WERI-Rb-1 (cell line): ENCODE measurements at regions not wholly inside any gene's neighbourhood (a gene's known extent, or its start where the extent isn't known, plus 50 kb on each side); places are given as distances from the start of the nearest gene placed in this dataset.
"Not testable (repeated sequence)": the region's sequence is repeated elsewhere in the genome, so short reads cannot be mapped to it uniquely, and the experiment has no call there.

ENCODE experiments used
- DNase-seq: peaks from one replicate; pipeline ENCODE4 v3.0.0-alpha.2; 2020
- H3K27ac ChIP-seq: fragments of 250-450 bp; sonication (Bioruptor Pico); 2 replicates; pipeline ENCODE4 v1.5.1; 2020; ENCODE audit warnings: mild to moderate bottlenecking, moderate library complexity
- H3K27me3 ChIP-seq: fragments of 250-450 bp; sonication (Bioruptor Pico); 2 replicates; pipeline ENCODE4 v1.5.1; 2021; ENCODE audit warnings: mild to moderate bottlenecking, low read depth, moderate library complexity; ENCODE audit not compliant: insufficient read depth, severe bottlenecking
- H3K36me3 ChIP-seq: fragments of 250-450 bp; sonication (Bioruptor Pico); 2 replicates; pipeline ENCODE4 v1.5.1; 2020; ENCODE audit warnings: mild to moderate bottlenecking, moderate library complexity
- H3K4me3 ChIP-seq: 2 replicates; pipeline ENCODE4 v1.5.1; 2011; ENCODE audit warnings: low read depth, mild to moderate bottlenecking, control low read depth, low read length
- H3K9me3 ChIP-seq: fragments of 250-450 bp; sonication (Bioruptor Pico); 2 replicates; pipeline ENCODE4 v1.5.1; 2021; ENCODE audit warnings: mild to moderate bottlenecking, moderate library complexity; ENCODE audit not compliant: severe bottlenecking
- TF ChIP-seq, protein P1 (sequence below): IDR thresholded peaks from 2 replicates; pipeline ENCODE4 v1.5.1; 2011; ENCODE audit warnings: low read depth, mild to moderate bottlenecking, control low read depth, inconsistent platforms, low read length

DNA sequence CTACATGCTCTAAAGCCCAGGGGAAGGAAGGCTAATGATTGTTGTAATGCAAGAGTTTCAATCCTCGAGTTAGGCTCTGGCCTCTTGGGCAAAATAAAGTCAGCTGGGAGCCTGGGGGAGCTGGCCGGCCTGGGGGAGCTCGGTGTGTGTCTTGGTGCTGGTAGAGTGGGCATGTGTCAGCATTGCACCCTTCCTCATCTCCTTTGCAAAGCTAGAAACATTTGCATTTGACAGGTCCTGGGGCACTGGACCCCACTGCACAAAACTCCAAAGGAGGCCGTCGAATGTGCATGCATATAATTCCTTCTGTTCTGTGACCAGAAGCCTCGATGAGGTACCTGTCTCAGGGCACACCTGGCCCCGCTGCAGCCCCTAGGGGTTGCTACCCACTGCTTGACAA lies 74.6 kb upstream of the SLC22A23 start:
- no peak for DNase-seq
- H3K27me3 ChIP-seq = no peaks in the 10 kb centered on the region
- no peak overlapping the region for H3K27ac ChIP-seq
- no peak overlapping the region for H3K4me3 ChIP-seq
- TF ChIP-seq, protein P1, sequence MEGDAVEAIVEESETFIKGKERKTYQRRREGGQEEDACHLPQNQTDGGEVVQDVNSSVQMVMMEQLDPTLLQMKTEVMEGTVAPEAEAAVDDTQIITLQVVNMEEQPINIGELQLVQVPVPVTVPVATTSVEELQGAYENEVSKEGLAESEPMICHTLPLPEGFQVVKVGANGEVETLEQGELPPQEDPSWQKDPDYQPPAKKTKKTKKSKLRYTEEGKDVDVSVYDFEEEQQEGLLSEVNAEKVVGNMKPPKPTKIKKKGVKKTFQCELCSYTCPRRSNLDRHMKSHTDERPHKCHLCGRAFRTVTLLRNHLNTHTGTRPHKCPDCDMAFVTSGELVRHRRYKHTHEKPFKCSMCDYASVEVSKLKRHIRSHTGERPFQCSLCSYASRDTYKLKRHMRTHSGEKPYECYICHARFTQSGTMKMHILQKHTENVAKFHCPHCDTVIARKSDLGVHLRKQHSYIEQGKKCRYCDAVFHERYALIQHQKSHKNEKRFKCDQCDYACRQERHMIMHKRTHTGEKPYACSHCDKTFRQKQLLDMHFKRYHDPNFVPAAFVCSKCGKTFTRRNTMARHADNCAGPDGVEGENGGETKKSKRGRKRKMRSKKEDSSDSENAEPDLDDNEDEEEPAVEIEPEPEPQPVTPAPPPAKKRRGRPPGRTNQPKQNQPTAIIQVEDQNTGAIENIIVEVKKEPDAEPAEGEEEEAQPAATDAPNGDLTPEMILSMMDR = no peak
- H3K9me3 ChIP-seq = peaks cover 2% of the 10 kb centered on the region
- no peaks in the 10 kb centered on the region for H3K36me3 ChIP-seq

DNA sequence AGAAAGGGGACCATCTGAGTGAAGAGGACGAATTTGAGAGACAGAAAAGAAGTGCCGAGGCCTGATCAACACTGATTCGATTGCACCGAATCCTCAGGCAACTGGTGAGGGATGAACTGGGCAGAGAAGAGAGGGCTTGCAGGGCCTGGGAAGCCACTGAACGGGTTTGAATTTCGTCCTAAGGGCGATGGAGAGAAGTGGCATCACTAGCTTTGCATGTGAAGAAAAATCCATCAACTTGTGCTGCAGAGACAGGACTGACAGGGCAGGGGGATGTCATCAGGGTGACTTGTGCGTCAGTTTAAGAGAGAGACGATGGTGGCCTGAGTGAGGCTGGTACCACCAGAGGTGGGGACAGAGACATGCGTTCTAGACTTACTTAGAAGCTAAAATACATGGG lies 73.7 kb upstream of the SLC22A23 start:
- H3K4me3 ChIP-seq = no peak overlapping the region
- peaks cover 2% of the 10 kb centered on the region for H3K9me3 ChIP-seq
- H3K27me3 ChIP-seq = no peaks in the 10 kb centered on the region
- no peaks in the 10 kb centered on the region for H3K36me3 ChIP-seq
- DNase-seq = no peak
- H3K27ac ChIP-seq = no peak overlapping the region
- TF ChIP-seq, protein P1 = no peak

DNA sequence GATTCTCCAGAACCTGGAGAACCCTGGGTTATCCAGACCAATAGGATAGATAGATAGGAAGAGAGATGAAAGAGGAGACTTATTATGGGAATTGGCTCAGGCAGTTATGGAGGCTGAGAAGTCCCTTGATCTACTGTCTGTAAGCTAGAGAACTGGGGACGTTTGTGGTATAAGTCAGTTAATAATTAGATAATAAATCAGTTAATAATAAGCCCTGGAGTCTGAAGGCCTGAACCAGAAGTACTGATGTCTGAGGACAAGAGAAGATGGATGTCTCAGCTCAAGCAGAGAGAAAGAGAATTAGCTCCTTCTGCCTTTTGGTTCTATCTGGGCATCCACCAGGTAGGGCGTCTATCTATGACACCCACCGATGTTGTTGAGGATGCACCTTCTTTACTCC lies 72.9 kb upstream of the SLC22A23 start:
- no peak for DNase-seq
- TF ChIP-seq, protein P1 = no peak
- H3K36me3 ChIP-seq = no peaks in the 10 kb centered on the region

DNA sequence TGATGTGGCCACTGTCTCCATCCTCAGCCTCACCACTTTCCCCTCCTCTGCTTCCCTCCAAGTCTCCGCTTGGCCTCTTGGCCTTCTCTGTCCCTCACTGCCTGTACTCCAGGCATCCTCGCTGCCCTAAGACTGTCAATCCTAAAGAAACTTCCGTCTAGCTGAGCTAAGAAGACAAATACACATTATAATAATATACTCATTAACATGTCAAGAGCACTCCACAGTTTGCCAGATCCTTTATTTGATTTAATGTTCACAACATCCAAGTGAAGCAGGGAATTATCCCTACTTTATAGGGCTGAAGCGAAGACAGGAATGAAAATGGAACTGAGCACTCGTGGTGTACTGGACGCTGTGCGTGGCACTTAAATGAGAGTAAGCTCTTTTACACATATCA lies 72.4 kb upstream of the SLC22A23 start:
- H3K4me3 ChIP-seq = no peak overlapping the region
- TF ChIP-seq, protein P1 = no peak
- no peaks in the 10 kb centered on the region for H3K36me3 ChIP-seq
- no peaks in the 10 kb centered on the region for H3K27me3 ChIP-seq
- no peak overlapping the region for H3K27ac ChIP-seq
- H3K9me3 ChIP-seq = peaks cover 2% of the 10 kb centered on the region
- no peak for DNase-seq

More for the DNA sequence above, 72.9 kb upstream of the SLC22A23 start:
- peaks cover 2% of the 10 kb centered on the region for H3K9me3 ChIP-seq
- no peak overlapping the region for H3K27ac ChIP-seq
- H3K27me3 ChIP-seq = no peaks in the 10 kb centered on the region
- H3K4me3 ChIP-seq = no peak overlapping the region

DNA sequence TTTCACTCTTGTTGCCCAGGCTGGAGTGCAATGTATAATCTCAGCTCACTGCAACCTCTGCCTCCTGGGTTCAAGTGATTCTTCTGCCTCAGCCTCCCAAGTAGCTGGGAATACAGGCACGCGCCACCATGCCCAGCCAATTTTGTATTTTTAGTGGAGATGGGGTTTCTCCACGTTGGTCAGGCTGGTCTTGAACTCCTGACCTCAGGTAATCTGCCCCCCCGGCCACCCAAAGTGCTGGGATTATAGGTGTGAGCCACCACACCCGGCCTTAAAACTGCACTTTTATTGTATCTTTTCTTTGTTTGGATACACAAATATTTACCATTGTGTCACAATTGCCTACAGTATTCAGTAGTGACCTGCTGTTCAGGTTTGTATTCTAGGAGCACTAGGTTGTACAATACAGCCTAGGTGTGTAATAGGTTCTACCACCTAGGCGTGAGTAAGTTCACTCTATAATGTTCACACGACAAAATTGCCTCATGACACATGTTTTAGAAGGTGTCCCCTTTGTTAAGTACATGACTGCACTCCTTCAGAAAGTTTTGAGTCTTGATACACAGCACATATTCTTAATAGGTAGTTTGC lies 71.3 kb upstream of the SLC22A23 start:
- not testable (repeated sequence) for H3K27ac ChIP-seq, H3K36me3 ChIP-seq, H3K9me3 ChIP-seq, H3K27me3 ChIP-seq, DNase-seq, H3K4me3 ChIP-seq

DNA sequence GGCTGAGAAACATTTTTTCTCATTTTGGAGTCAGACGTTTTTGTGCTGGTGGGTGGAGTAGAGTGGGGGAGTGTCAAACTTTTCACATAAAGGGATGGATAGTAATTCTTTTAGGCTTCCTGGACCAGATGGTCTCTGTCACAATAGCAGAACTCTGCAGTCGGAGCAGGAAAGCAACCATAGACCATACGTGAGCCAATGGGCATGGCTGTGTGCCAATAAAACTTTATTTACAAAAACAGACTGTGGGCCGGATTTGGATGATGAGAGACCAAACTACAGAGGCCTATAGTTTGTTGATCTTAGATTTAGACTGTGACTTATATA lies 70.8 kb upstream of the SLC22A23 start:
- Histone ChIP-seq H3K36me3 (no peaks in the 10 kb centered on the region), H3K27me3 (no peaks in the 10 kb centered on the region), H3K4me3 (no peak overlapping the region), H3K27ac (no peak overlapping the region), H3K9me3 (peaks cover 2% of the 10 kb centered on the region)
- no peak for DNase-seq
- TF ChIP-seq, protein P1 = no peak
